NCI-H1092 treated with DMSO at 0.1 percent for 48 hours (cell line): ENCODE measurements at regions not wholly inside any gene's neighbourhood (a gene's known extent, or its start where the extent isn't known, plus 50 kb on each side); places are given as distances from the start of the nearest gene placed in this dataset.
"Not testable (repeated sequence)": the region's sequence is repeated elsewhere in the genome, so short reads cannot be mapped to it uniquely, and the experiment has no call there.

Experiments used
- DNase-seq: peaks from one replicate; lab custom pipeline; 2025; lab: John Stamatoyannopoulos, UW

DNA sequence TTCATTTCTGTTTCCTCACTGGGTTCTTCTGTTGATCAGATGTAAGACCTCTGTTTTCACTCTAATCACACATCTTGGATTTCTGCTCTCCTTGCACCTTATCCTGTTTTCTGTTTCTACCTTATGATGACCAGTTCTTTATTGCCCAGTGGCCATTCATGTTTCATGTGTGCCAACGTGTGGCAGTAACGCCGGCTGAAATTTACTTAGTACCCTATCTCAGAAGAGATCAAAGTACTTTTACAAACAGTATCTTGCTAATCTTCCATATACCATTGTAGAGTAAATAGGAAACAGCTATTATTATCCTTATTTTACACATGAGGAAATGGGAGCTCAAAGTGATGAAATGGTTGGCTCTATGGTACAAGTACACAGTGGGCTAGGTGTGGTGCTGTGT lies 74.0 kb downstream of the GATA3 start:
- no peak for DNase-seq

- DNase-seq: no peak
These were observed 75.0 kb downstream of the GATA3 start for GRCh38 chr10:8129438-8129837.

- DNase-seq: no peak
These were observed 76.8 kb downstream of the GATA3 start for GRCh38 chr10:8130973-8131911.

DNA sequence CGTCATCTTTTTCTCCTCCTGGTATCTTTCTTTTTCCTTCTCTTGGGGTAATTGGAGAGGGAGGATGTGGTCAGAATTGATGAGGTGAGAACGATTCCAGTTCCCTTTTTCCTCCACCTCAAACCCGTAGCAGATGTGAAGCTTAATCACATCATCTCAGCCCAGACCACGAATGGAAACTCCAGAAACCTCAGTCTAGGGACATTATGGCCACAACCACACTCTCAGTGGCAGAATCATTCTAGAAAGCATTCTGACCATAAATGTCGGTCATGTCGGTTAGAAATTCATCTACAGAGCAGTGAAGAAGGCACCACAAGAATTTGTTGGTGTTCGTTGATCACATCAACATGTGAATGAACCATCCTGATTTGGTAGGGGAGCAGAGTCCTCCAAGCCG lies 78.7 kb downstream of the GATA3 start:
- no peak for DNase-seq

DNA sequence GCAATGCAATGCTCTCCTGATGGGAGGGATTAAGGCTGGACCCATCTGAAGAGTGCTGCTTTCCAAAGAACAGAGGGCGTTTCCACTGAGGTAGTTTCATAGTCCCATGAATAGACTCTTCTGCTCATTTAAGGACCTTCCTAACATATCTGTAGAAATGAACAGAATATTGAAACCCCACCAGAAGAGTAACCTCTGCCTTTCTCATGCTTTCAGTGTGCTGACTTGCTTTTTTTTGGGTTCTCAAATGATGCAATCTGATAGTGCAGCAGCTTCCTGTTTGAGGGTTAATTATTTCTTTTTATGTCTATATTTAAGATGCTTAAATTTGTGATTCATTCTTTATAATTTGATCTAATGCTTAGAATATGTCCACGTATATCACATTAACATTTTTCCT lies 82.2 kb downstream of the GATA3 start:
- DNase-seq: no peak

DNA sequence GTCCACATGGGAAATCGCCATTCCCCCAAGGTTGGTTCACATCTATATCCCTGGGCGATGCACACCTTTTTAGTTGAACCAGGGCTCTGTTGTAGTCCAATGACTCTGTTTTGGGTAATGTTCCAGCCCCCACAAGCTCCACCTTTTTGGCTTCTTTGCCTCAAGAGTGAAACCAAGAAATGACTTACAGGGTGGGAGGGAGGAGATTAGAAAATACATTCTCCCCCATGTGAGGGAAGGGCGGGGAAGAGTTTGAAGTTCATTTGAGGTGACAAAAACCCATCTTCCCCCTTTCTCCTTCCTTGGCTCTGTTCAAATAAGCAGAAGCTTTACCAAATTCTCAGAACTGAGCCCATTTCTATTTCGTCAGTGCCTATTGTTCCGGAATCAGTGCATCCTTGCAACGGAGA lies 82.8 kb downstream of the GATA3 start:
- no peak for DNase-seq

- no peak for DNase-seq
These were observed 83.2 kb downstream of the GATA3 start for GRCh38 chr10:8137726-8138125.

- DNase-seq: no peak
These were observed 84.0 kb downstream of the GATA3 start for GRCh38 chr10:8138471-8138870.

DNA sequence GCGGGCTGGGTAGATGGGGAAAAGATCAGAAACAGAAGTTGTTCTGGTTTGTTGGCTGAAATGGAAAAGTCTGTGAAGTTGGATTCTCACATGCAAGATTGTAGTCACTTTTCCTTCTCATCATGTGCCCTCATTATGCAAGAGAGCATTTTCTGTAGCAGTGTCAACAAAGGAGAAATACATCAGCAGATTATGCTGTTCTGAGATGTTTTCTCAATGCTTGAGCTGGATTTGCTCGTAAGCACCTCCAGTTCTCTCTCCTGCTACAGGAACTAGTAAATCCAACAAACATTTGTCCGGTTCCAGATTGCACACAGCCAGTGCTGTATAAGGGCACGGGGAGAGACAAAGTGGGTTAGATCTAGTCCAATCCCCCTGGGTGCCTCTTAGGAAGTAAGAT lies 90.0 kb downstream of the GATA3 start:
- no peak for DNase-seq

DNA sequence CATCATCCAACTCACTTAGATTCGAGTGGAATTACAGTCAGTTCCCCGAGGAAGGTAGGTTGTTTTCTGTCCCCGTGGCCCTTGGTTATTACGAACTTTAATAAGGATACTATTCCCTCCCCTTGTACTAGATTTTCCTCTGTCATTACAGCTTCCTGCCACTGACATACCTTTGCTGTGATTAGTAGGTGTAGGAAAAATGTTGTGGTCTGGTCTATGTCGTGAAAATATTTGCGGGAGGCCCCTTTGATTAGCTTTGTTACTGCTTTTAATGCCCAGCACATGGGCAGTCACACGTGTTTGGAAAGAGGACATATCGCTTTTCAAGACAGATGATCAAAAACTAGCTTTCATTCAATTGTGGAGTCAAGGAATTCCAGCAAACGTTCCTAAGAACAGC lies 92.2 kb downstream of the GATA3 start:
- no peak for DNase-seq

- DNase-seq: no peak
These were observed 95.5 kb downstream of the GATA3 start for GRCh38 chr10:8149991-8150390.

GRCh38 chr10:8150401-8150905 lies 96.0 kb downstream of the GATA3 start:
- DNase-seq: no peak

DNA sequence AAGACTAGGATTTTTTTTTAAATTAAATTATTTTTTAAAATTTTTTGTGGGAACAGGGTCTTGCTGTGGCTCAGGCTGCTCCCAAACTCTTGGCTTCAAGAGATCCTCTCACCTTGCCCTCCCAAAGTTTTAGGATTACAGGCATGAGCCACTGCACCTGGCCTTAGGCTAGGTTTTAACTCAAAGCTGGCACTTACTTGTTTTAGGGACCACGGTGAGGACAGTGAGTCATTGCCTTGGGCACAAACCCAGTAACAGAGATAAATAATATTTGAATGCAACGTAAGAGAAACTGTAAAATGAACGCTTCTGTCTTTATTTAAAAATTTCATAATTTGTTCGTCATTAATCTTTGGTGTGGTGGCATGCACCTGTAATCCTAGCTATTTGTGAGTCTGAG lies 96.6 kb downstream of the GATA3 start:
- no peak for DNase-seq

DNA sequence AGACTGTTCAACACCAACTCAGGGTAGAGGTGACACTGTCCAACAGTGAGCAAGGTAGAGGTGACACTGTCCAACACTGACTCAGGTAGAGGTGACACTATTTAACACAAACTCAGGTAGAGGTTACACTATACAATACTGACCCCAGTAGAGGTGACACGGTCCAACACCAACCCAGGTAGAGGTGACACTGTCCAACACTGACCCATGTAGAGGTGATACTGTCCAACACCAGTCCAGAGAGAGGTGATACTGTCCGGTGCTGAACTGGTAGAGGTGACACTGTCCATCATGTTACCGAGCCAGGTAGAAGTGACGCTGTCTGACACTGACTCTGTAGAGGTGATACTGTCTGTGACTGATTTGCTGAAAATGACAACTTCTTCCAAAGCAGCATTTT lies 102.4 kb downstream of the GATA3 start:
- no peak for DNase-seq

- no peak for DNase-seq
These were observed 103.9 kb downstream of the GATA3 start for GRCh38 chr10:8158193-8159071.

GRCh38 chr10:8159341-8160165 lies 105.1 kb downstream of the GATA3 start:
- no peak for DNase-seq

GRCh38 chr10:8163824-8164223 lies 109.3 kb downstream of the GATA3 start:
- no peak for DNase-seq

GRCh38 chr10:8164640-8165039 lies 110.2 kb downstream of the GATA3 start:
- DNase-seq: not testable (repeated sequence)

DNA sequence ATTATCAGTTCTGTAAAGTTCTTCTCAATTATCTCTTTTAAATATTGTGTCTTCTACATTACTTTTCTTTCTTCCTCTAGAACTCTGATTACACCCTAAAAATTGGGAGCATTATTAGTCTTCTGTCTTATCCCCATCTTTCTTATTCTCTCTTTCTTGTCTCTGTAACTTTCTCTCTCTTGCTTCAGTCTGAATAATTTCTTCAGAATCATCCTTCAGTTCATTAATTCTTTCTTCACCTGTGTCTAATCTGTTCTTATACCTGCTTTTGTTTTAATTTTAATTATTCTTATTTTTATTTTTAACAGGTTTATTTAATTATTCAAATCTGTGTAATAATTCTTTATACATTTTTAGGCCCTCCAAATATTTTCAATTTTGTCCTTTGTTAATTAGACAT lies 114.3 kb downstream of the GATA3 start:
- DNase-seq: no peak

DNA sequence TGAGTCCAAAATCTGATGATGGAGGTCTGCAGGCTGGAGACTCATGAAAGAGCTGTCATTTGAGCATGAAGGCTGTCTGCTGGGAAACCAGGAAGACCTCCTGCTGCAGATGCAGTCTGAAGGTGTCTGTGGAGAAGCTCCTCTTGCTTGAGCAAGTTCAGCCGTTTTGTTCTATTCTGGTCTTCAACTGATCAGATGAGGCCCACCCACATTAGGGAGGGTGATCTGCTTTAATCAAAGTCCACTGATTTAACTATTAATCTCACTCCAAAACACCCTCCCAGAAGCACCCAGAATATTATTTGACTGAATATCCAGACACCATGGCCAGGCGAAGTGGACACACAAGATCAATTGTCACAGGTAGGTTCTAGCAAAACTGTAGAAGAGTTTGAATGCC lies 116.5 kb downstream of the GATA3 start:
- no peak for DNase-seq

GRCh38 chr10:8172604-8173003 lies 118.1 kb downstream of the GATA3 start:
- no peak for DNase-seq
